Inferior parietal cortex (tissue), 1 donor: ENCODE measurements at regions not wholly inside any gene's neighbourhood (a gene's known extent, or its start where the extent isn't known, plus 50 kb on each side); places are given as distances from the start of the nearest gene placed in this dataset.
"Not testable (repeated sequence)": the region's sequence is repeated elsewhere in the genome, so short reads cannot be mapped to it uniquely, and the experiment has no call there.

ENCODE experiments used
- DNase-seq: peaks from one replicate; pipeline ENCODE4 v3.0.0-alpha.2; 2016; ENCODE audit errors: extremely low spot score

DNA sequence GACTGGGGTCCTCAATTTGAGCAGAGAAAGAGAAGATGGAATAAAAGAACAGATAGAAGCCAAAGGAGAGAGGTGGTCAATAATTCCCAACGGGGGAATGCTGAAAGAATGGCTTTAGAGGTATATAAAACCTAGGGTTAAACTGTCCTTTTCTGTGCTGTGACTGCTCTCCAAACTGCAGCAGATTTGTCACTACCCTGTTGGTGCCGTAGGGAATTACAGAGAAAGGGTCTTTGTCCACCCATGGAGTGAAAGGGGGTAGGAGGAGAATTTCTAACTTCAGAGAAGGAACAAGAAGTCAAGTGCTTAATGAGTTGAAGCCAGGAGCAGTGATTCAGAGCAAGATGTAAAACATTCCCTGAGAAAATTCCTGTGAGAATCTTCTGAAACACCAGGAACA is 486.5 kb downstream of the NUP35 start:
- no peak for DNase-seq

- peak; percentile 56 for DNase-seq
Observed at GRCh38 chr2:183614799-183615435, 490.7 kb downstream of the NUP35 start.

- DNase-seq: no peak
Observed at GRCh38 chr2:183623227-183623626, 499.0 kb downstream of the NUP35 start.

GRCh38 chr2:183630964-183631363 is 506.7 kb downstream of the NUP35 start:
- no peak for DNase-seq

DNA sequence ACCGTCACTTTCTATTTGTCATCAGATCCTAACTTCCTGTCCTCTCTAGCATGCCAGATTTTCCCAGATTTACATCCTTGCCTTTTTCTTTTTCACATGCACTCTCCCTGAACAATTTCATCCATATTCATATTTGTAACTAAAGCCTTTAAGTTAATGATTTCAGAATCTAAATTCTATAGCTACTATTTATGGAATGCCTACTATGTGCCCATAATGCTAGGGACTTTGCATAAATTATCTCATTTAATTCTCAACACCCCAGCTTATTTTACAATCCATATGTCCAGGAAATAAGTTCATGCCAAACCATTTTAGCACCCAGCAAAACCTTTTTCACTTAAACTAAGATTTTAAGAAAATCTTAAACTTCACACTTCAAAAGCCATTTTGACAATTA is 531.9 kb downstream of the NUP35 start:
- no peak for DNase-seq

- no peak for DNase-seq
Observed at GRCh38 chr2:183665425-183665824, 541.2 kb downstream of the NUP35 start.

- DNase-seq: no peak
Observed at GRCh38 chr2:183666031-183666430, 541.8 kb downstream of the NUP35 start.

- no peak for DNase-seq
Observed at GRCh38 chr2:183671233-183671632, 547.0 kb downstream of the NUP35 start.

DNA sequence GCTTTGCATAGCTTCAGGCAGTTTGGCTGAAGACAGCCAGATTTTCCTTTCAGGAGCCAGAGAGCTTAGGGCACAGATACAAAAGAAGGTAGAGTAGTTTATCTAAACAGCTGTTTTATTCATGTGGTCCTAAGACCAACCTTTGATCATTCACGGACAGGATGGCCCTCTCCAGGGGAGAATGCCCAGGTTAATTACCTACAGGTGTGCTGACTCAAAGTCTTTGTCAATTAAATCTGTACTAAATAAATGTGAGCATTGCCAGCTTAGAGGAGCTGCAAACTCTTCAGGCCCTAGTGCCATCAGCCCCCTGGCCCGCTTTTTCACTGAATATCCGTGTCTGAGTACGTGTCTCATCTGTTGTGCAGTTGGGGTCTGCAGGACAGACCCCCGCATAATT is 554.7 kb downstream of the NUP35 start:
- DNase-seq: no peak

GRCh38 chr2:183680573-183680972 is 556.3 kb downstream of the NUP35 start:
- no peak for DNase-seq

GRCh38 chr2:183684686-183685085 is 560.4 kb downstream of the NUP35 start:
- no peak for DNase-seq

DNA sequence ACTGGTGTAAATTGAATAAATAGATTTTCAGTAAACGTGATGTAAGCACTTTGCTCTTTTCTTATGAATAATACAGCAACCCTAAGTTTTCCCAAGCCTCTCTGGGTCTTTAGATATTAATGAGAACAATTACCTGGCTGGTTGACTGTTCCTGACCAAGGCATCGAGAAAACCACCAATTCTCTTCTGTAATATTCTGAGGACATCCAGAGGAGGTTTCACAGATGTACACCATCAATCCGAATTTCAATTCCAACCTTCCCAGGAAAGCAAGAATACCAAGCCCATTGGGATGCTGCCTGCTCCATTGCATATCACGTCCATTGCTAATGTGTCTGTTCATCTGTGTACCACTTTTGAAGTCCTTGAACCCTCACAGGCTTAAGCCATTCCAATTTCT is 571.8 kb downstream of the NUP35 start:
- no peak for DNase-seq

- no peak for DNase-seq
Observed at GRCh38 chr2:183709829-183710228, 585.6 kb downstream of the NUP35 start.

- DNase-seq: no peak
Observed at GRCh38 chr2:183718246-183718645, 594.0 kb downstream of the NUP35 start.

GRCh38 chr2:183723278-183723677 is 599.0 kb downstream of the NUP35 start:
- DNase-seq: no peak

- no peak for DNase-seq
Observed at GRCh38 chr2:183729380-183729779, 605.1 kb downstream of the NUP35 start.

DNA sequence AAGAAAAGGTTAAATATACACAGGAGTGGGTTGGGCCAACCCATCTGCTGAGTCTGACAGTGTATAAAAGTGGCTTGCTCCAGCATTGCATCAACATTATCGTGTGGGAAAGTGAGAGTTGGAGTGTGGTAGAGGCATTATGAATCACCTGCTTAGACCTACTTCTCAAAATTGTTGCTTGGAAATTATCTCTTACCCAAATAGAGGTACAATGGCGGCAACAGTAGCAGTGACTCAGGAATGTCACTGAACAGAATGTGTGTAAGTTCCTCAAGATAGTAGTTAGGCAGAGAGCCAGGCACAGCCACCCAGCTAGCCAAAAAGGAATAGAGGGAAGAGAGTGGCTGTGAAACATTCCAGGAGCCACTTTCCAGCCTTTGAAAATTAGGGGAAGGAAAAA is 616.0 kb downstream of the NUP35 start:
- DNase-seq: peak; percentile 50

GRCh38 chr2:183752571-183752970 is 628.3 kb downstream of the NUP35 start:
- no peak for DNase-seq

GRCh38 chr2:183759033-183759432 is 634.8 kb downstream of the NUP35 start:
- no peak for DNase-seq

DNA sequence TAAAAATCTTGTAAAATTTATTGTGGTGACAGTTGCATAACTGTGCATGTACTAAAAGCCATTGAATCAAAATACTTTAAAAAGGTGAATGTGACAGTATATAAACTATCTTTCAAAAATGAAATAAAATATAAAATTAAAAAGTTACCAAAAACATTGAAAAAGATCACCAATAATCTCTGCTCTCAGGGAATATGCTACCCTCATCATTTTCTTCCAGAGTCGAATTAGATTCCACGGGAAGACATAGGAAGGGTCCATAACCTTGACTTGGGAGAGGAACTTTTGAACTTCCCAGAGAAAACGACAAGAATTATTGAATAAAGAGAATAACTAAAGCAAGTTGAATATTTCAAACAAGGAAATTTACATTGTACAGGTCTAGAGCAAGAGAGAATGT is 649.5 kb downstream of the NUP35 start:
- DNase-seq: no peak

GRCh38 chr2:183780072-183780471 is 655.8 kb downstream of the NUP35 start:
- no peak for DNase-seq

DNA sequence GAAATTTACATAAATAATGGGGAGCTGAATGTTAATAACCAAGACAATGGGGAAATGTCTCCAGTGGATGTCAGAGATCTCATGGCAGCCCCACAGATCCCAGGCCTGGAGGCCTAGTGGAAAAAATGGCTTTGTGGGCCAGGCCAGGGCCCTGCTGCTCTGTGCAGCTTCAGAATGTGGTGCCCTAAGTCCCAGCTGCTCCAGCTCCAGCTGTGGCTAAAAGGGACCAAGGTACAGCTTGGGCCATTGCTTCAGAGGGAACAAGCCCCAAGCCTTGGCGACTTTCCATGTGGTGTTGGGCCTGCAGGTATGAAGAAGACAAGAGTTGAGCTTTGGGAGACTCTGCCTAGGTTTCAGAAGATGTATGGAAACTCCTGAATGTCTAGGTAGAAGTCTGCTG is 658.2 kb downstream of the NUP35 start:
- DNase-seq: no peak

GRCh38 chr2:183788796-183789195 is 664.6 kb downstream of the NUP35 start:
- not testable (repeated sequence) for DNase-seq
